SU-DHL-6 (cell line): ENCODE measurements at regions not wholly inside any gene's neighbourhood (a gene's known extent, or its start where the extent isn't known, plus 50 kb on each side); places are given as distances from the start of the nearest gene placed in this dataset.

Experiments
- EZH2phosphoT487 ChIP-seq: fragments of 200-600 bp; sonication (generic), shearing (Covaris generic); conservative IDR thresholded peaks from 2 replicates; pipeline ENCODE4 v1.6.1; 2018; ENCODE audit warnings: mild to moderate bottlenecking, antibody characterized with exemption, low read length, moderate library complexity, mixed read lengths
- TF ChIP-seq, protein P1 (sequence below): fragments of 200-600 bp; sonication (generic); IDR thresholded peaks from one replicate; pipeline ENCODE4 v1.5.1; 2017; ENCODE audit warnings: antibody characterized with exemption, mild to moderate bottlenecking, low read length, moderate library complexity; ENCODE audit not compliant: insufficient read depth, poor library complexity, severe bottlenecking

GRCh38 chr4:160129439-160129838 lies 1026.6 kb downstream of the RAPGEF2 start:
- no peak for TF ChIP-seq EZH2phosphoT487
- TF ChIP-seq, protein P1, sequence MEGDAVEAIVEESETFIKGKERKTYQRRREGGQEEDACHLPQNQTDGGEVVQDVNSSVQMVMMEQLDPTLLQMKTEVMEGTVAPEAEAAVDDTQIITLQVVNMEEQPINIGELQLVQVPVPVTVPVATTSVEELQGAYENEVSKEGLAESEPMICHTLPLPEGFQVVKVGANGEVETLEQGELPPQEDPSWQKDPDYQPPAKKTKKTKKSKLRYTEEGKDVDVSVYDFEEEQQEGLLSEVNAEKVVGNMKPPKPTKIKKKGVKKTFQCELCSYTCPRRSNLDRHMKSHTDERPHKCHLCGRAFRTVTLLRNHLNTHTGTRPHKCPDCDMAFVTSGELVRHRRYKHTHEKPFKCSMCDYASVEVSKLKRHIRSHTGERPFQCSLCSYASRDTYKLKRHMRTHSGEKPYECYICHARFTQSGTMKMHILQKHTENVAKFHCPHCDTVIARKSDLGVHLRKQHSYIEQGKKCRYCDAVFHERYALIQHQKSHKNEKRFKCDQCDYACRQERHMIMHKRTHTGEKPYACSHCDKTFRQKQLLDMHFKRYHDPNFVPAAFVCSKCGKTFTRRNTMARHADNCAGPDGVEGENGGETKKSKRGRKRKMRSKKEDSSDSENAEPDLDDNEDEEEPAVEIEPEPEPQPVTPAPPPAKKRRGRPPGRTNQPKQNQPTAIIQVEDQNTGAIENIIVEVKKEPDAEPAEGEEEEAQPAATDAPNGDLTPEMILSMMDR, result no peak
